H1 (cell line): ENCODE measurements at regions not wholly inside any gene's neighbourhood (a gene's known extent, or its start where the extent isn't known, plus 50 kb on each side); places are given as distances from the start of the nearest gene placed in this dataset.

ENCODE experiments used
- CBX8 ChIP-seq: fragments of 300-800, 300-1000 bp; sonication (generic); IDR thresholded peaks from 2 replicates; pipeline ENCODE4 v1.7.1; 2016; ENCODE audit warnings: low read depth, low read length, borderline replicate concordance
- CREB1 ChIP-seq: IDR thresholded peaks from 2 replicates; pipeline ENCODE4 v1.6.1; 2012; ENCODE audit warnings: inconsistent platforms
- EZH2 ChIP-seq: fragments of 200-600 bp; sonication (generic); IDR thresholded peaks from 2 replicates; pipeline ENCODE4 v1.7.1; 2012; ENCODE audit warnings: low read depth, mild to moderate bottlenecking, moderate library complexity, low read length, inconsistent platforms; ENCODE audit not compliant: severe bottlenecking
- FOSL1 ChIP-seq: IDR thresholded peaks from 2 replicates; pipeline ENCODE4 v1.6.1; 2011; ENCODE audit warnings: mild to moderate bottlenecking, low read depth, low read length, moderate library complexity; ENCODE audit not compliant: insufficient read depth
- POLR2A ChIP-seq, 2 experiments: IDR thresholded peaks; 1 replicate in 1 of 2; 2 replicates in 1 of 2; pipeline ENCODE4 v1.6.1; 2011; ENCODE audit warnings: low read depth in 2 of 2, low read length in 2 of 2, mild to moderate bottlenecking in 2 of 2; ENCODE audit errors: control extremely low read depth in 1 of 2
- SUZ12 ChIP-seq: fragments of 200-600 bp; sonication (generic); IDR thresholded peaks from 2 replicates; pipeline ENCODE4 v1.6.1; 2012; ENCODE audit warnings: mild to moderate bottlenecking, inconsistent platforms, low read length, moderate library complexity, mixed read lengths
- TAF7 ChIP-seq: optimal IDR thresholded peaks from 2 replicates; pipeline ENCODE3; 2011; ENCODE audit warnings: low read depth, mild to moderate bottlenecking, inconsistent platforms, low read length, moderate library complexity, borderline replicate concordance
- TF ChIP-seq, protein P1 (sequence below), 3 experiments: IDR thresholded peaks; 1 replicate in 2 of 3; 2 replicates in 1 of 3; pipeline versions ENCODE4 v1.5.1 to v1.6.1; 2011; ENCODE audit warnings: low read length in 3 of 3, mild to moderate bottlenecking in 3 of 3, inconsistent platforms in 2 of 3, low read depth in 1 of 3, moderate library complexity in 1 of 3; ENCODE audit not compliant: insufficient read depth in 1 of 3; ENCODE audit errors: control extremely low read depth in 1 of 3
- TF ChIP-seq, protein P2 (sequence below): IDR thresholded peaks from 2 replicates; pipeline ENCODE4 v1.6.1; 2012; ENCODE audit warnings: inconsistent platforms
- TF ChIP-seq, protein P3 (sequence below): IDR thresholded peaks from 2 replicates; pipeline ENCODE4 v1.6.1; 2011; ENCODE audit warnings: low read length, improper control_type of control experiment
- TF ChIP-seq, protein P4 (sequence below): IDR thresholded peaks from 2 replicates; pipeline ENCODE4 v1.6.1; 2011; ENCODE audit warnings: low read depth, mild to moderate bottlenecking, low read length; ENCODE audit not compliant: insufficient read depth

DNA sequence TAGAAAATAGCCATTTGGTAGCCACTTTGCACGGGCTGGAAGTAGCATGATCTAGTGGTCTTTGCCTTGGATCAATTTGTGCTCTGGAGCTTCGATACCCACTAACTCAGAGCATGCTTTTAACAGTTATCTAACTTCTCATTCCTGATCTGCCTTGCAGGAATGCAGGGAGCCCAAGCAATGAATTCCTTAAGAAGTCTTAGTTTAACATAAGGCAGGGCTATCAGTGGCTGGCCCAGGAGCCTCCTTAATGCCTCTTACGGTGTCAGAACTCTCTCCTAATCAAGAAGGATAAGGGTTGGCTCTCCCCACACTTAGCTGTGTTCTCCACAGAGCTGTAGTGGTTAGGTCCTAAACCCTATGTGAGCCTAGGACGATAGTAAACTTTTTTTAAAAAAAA lies 95.8 kb upstream of the TBCA start:
- TF ChIP-seq, protein P1, sequence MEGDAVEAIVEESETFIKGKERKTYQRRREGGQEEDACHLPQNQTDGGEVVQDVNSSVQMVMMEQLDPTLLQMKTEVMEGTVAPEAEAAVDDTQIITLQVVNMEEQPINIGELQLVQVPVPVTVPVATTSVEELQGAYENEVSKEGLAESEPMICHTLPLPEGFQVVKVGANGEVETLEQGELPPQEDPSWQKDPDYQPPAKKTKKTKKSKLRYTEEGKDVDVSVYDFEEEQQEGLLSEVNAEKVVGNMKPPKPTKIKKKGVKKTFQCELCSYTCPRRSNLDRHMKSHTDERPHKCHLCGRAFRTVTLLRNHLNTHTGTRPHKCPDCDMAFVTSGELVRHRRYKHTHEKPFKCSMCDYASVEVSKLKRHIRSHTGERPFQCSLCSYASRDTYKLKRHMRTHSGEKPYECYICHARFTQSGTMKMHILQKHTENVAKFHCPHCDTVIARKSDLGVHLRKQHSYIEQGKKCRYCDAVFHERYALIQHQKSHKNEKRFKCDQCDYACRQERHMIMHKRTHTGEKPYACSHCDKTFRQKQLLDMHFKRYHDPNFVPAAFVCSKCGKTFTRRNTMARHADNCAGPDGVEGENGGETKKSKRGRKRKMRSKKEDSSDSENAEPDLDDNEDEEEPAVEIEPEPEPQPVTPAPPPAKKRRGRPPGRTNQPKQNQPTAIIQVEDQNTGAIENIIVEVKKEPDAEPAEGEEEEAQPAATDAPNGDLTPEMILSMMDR (IDR thresholded peaks at IDR 0.05; ENCODE audit: control extremely low read depth in 1 of 3, insufficient read depth in 1 of 3, low read depth in 1 of 3, low read length in 3 of 3): no peak
- TF ChIP-seq, protein P2, sequence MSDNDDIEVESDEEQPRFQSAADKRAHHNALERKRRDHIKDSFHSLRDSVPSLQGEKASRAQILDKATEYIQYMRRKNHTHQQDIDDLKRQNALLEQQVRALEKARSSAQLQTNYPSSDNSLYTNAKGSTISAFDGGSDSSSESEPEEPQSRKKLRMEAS: no peak
- TF ChIP-seq CREB1 (no peak), POLR2A (IDR thresholded peaks at IDR 0.05; ENCODE audit: control extremely low read depth in 1 of 2, low read depth in 2 of 2, low read length in 2 of 2) (no peak), EZH2 (no peak), TAF7 (no peak), CBX8 (no peak), FOSL1 (no peak), SUZ12 (no peak)
- TF ChIP-seq, protein P3, sequence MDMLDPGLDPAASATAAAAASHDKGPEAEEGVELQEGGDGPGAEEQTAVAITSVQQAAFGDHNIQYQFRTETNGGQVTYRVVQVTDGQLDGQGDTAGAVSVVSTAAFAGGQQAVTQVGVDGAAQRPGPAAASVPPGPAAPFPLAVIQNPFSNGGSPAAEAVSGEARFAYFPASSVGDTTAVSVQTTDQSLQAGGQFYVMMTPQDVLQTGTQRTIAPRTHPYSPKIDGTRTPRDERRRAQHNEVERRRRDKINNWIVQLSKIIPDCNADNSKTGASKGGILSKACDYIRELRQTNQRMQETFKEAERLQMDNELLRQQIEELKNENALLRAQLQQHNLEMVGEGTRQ: no peak
- TF ChIP-seq, protein P4, sequence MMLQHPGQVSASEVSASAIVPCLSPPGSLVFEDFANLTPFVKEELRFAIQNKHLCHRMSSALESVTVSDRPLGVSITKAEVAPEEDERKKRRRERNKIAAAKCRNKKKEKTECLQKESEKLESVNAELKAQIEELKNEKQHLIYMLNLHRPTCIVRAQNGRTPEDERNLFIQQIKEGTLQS: no peak
